ENCODE measurements at regions not wholly inside any gene's neighbourhood (a gene's known extent, or its start where the extent isn't known, plus 50 kb on each side); places are given as distances from the start of the nearest gene placed in this dataset.

GRCh38 chr9:82488313-82489200, 500.0 kb downstream of the SPATA31D1 start:
- H3K9ac ChIP-seq (ENCODE audit: low read length): no peak overlapping the region
- H3K27me3 ChIP-seq (ENCODE audit: insufficient read depth, low read length): no peaks in the 10 kb centered on the region
- H3K36me3 ChIP-seq (ENCODE audit: control insufficient read depth in 1 of 2, insufficient read depth in 2 of 2, low read length in 2 of 2): no peaks in the 10 kb centered on the region
- H2AFZ ChIP-seq (ENCODE audit: low read depth, low read length, poor library complexity, severe bottlenecking): no peak overlapping the region
- TF ChIP-seq RAD21 (IDR thresholded peaks at IDR 0.05; ENCODE audit: low read depth): no peak
- no peak for TF ChIP-seq EZH2 (IDR thresholded peaks at IDR 0.05)
- no peak for TF ChIP-seq ZFX (IDR thresholded peaks at IDR 0.05)
- no peak for TF ChIP-seq SRF (IDR thresholded peaks at IDR 0.05; ENCODE audit: low read depth)
- no peak for TF ChIP-seq ELF1 (IDR thresholded peaks at IDR 0.05; ENCODE audit: borderline replicate concordance, low read depth)
- no peak for TF ChIP-seq YY1 (IDR thresholded peaks at IDR 0.05; ENCODE audit: extremely low read depth, insufficient replicate concordance, low read depth, low read length)
- no peak for TF ChIP-seq REST (IDR thresholded peaks at IDR 0.05; ENCODE audit: low read depth)
- TF ChIP-seq TCF7L2 (IDR thresholded peaks at IDR 0.05; ENCODE audit: borderline replicate concordance, extremely low read depth, insufficient read depth, insufficient read length): no peak
- TF ChIP-seq CEBPB (IDR thresholded peaks at IDR 0.05; ENCODE audit: low read depth): no peak
- intact Hi-C loops (cut with micrococcal nuclease): no loop called here
- DNase-seq (ENCODE audit: low read depth, low spot score) (no peak), ATAC-seq (no peak)
- H3K9me2 ChIP-seq (ENCODE audit: insufficient read depth): no peaks in the 10 kb centered on the region
- H3K9me3 ChIP-seq (ENCODE audit: control insufficient read depth in 1 of 2, insufficient read depth in 1 of 2, low read depth in 1 of 2, low read length in 2 of 2): peaks cover 0 to 15% of the 10 kb centered on the region in 2 experiments; a peak in 1 of 4 replicates
- ChIA-PET RAD21 (ENCODE audit: low non-redundant PET in 1 of 2, low total read pairs in 2 of 2, uncharacterized antibody in 2 of 2, unreplicated experiment in 2 of 2) (no interaction called here), POLR2A (no interaction called here), CTCF (no interaction called here)
- no peaks in the 10 kb centered on the region for H4K20me1 ChIP-seq (ENCODE audit: insufficient read depth)
- no peak overlapping the region for H3K27ac ChIP-seq (ENCODE audit: low read depth, low read length)
- no TSS peak for BruUV-seq (replicated peaks)
- H3K4me3 ChIP-seq (replicated peaks in 1 of 2; ENCODE audit: low read depth in 1 of 2, low read length in 2 of 2): no peak overlapping the region
- no peaks in the 10 kb centered on the region for H3K4me1 ChIP-seq (ENCODE audit: control insufficient read depth in 1 of 2, insufficient read depth in 2 of 2, low read length in 2 of 2)
- no peaks in the 10 kb centered on the region for H3K79me2 ChIP-seq (ENCODE audit: insufficient read depth, low read length)
- H3K4me2 ChIP-seq (ENCODE audit: low read length): no peak overlapping the region
